ENCODE measurements at regions not wholly inside any gene's neighbourhood (a gene's known extent, or its start where the extent isn't known, plus 50 kb on each side); places are given as distances from the start of the nearest gene placed in this dataset.

- no peak overlapping the region for H3K14ac ChIP-seq (ENCODE audit: insufficient read depth, low read length)
- H2BK120ac ChIP-seq (ENCODE audit: low read depth, low read length, poor library complexity, severe bottlenecking) = no peak overlapping the region
- H3K27ac ChIP-seq (ENCODE audit: insufficient read length, low read depth, low read length) = no peak overlapping the region
- H3K4me1 Mint-ChIP-seq = no peaks in the 10 kb centered on the region
- no peak overlapping the region for H3K9ac ChIP-seq (ENCODE audit: extremely low read depth, insufficient read length, low read length)
- no peak overlapping the region for H3T11ph ChIP-seq (ENCODE audit: low read length)
- H3K27me3 Mint-ChIP-seq (ENCODE audit: low read depth) = no peaks in the 10 kb centered on the region
- H2AFZ ChIP-seq (ENCODE audit: low read length) = no peak overlapping the region
- no peaks in the 10 kb centered on the region for H3K79me2 ChIP-seq (ENCODE audit: insufficient read depth, low read length)
- no peak overlapping the region for H4K91ac ChIP-seq (ENCODE audit: insufficient read length, low read depth, low read length)
- no peak overlapping the region for H3K4ac ChIP-seq (ENCODE audit: low read depth, low read length)
- H3K9me3 Mint-ChIP-seq = no peaks in the 10 kb centered on the region
- TF ChIP-seq CTCF (conservative IDR thresholded peaks at IDR 0.05) = no peak
- H2BK5ac ChIP-seq (ENCODE audit: insufficient read length, low read length) = no peak overlapping the region
- DNase-seq = no peak
- no peaks in the 10 kb centered on the region for H3K23me2 ChIP-seq (ENCODE audit: insufficient read length, low read depth, low read length, poor library complexity, severe bottlenecking)
- no peak overlapping the region for H3K4me3 Mint-ChIP-seq
- H3K79me1 ChIP-seq (ENCODE audit: insufficient read depth, low read depth, low read length, poor library complexity, severe bottlenecking) = no peaks in the 10 kb centered on the region
- no peak overlapping the region for H2BK12ac ChIP-seq (ENCODE audit: insufficient read length, low read depth, low read length)
- H2AK5ac ChIP-seq (ENCODE audit: insufficient read length, low read length) = no peak overlapping the region
- H3K27ac Mint-ChIP-seq = no peak overlapping the region
- no peak overlapping the region for H2BK15ac ChIP-seq (ENCODE audit: low read depth, low read length)
- no peak overlapping the region for H3K56ac ChIP-seq (ENCODE audit: insufficient read length, low read depth, low read length)
- H3K9me3 ChIP-seq (ENCODE audit: control insufficient read depth, low read depth, low read length) = no peaks in the 10 kb centered on the region
- no peak overlapping the region for H4K8ac ChIP-seq (replicated peaks; ENCODE audit: insufficient read length, low read depth, low read length)
- no peaks in the 10 kb centered on the region for H4K20me1 ChIP-seq (ENCODE audit: control insufficient read depth, insufficient read depth, insufficient read length)
- no peak overlapping the region for H3K18ac ChIP-seq (ENCODE audit: insufficient read length, low read depth, low read length)
- H2BK20ac ChIP-seq (ENCODE audit: low read depth, low read length, poor library complexity, severe bottlenecking) = no peak overlapping the region
- WGBS (ENCODE audit: extremely low coverage, insufficient read length, low lambda C conversion rate) = no CpG with 5 or more reads among the region's 2 CpGs
- H3K27me3 ChIP-seq (ENCODE audit: insufficient read depth, low read length) = no peaks in the 10 kb centered on the region; the same call in 1 of the 2 replicates
- no peaks in the 10 kb centered on the region; the same call in 1 of the 2 replicates for H3K4me1 ChIP-seq (ENCODE audit: insufficient read depth, low read length)
- H3K36me3 Mint-ChIP-seq (ENCODE audit: insufficient read depth in 1 of 3, low read depth in 3 of 3) = 0 out of 7 replicates have a peak, but pooled peaks cover 0 to 1% (median 0%) of the 10 kb centered on the region in 3 experiments
- no peak overlapping the region for H4K5ac ChIP-seq (ENCODE audit: insufficient read length, low read depth, low read length)
- no peak overlapping the region for H3K23ac ChIP-seq (ENCODE audit: insufficient read length, low read depth, low read length)
- H3K4me2 ChIP-seq (ENCODE audit: insufficient read depth, insufficient read length, low read length) = no peak overlapping the region
Observed at GRCh38 chr2:12877761-12878160, 161.0 kb downstream of the TRIB2 start.
